Esophagus squamous epithelium (tissue), 4 donors: ENCODE measurements at regions not wholly inside any gene's neighbourhood (a gene's known extent, or its start where the extent isn't known, plus 50 kb on each side); places are given as distances from the start of the nearest gene placed in this dataset.

Experiments used
- POLR2A ChIP-seq, 4 donors: fragments of 450-650 bp; IDR thresholded peaks; one replicate each; pipeline ENCODE4 v1.6.1; 2017; ENCODE audit warnings: antibody characterized with exemption in 4 of 4, mild to moderate bottlenecking in 4 of 4, moderate library complexity in 3 of 4
- TF ChIP-seq, protein P1 (sequence below), 6 experiments: fragments of 450-650 bp in 4 of 6; fragments of 200-600 bp in 2 of 6; sonication (generic) in 2 of 6; IDR thresholded peaks; one replicate each; pipeline ENCODE4 v1.5.1; 2016 to 2019; ENCODE audit warnings: antibody characterized with exemption in 6 of 6, mild to moderate bottlenecking in 4 of 6, moderate library complexity in 4 of 6

DNA sequence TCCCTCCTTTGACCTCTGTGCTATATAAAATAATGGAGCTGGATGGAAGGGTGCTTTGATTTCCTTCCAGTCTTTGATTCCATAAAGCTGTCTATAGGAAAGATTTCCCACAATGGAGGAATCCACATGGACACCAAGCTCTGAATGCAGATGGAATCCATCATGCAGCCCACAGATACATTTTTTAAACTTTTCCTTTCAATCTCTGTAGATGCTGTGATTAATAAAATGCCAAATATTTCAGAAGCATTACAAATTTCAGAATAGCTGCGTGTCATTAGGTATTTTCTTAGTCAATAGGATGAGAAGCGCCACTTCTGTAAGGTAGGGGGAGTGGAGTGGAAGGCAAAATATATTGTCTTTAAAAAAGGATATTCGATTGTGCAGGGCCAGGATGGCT is 489.0 kb downstream of the NTRK3 start:
- TF ChIP-seq, protein P1, sequence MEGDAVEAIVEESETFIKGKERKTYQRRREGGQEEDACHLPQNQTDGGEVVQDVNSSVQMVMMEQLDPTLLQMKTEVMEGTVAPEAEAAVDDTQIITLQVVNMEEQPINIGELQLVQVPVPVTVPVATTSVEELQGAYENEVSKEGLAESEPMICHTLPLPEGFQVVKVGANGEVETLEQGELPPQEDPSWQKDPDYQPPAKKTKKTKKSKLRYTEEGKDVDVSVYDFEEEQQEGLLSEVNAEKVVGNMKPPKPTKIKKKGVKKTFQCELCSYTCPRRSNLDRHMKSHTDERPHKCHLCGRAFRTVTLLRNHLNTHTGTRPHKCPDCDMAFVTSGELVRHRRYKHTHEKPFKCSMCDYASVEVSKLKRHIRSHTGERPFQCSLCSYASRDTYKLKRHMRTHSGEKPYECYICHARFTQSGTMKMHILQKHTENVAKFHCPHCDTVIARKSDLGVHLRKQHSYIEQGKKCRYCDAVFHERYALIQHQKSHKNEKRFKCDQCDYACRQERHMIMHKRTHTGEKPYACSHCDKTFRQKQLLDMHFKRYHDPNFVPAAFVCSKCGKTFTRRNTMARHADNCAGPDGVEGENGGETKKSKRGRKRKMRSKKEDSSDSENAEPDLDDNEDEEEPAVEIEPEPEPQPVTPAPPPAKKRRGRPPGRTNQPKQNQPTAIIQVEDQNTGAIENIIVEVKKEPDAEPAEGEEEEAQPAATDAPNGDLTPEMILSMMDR (IDR thresholded peaks at IDR 0.05), result no peak
- TF ChIP-seq POLR2A (IDR thresholded peaks at IDR 0.05), result no peak
